SU-DHL-6 (cell line): ENCODE measurements at regions not wholly inside any gene's neighbourhood (a gene's known extent, or its start where the extent isn't known, plus 50 kb on each side); places are given as distances from the start of the nearest gene placed in this dataset.

ENCODE experiments used
- EZH2phosphoT487 ChIP-seq: fragments of 200-600 bp; sonication (generic), shearing (Covaris generic); conservative IDR thresholded peaks from 2 replicates; pipeline ENCODE4 v1.6.1; 2018; ENCODE audit warnings: mild to moderate bottlenecking, antibody characterized with exemption, low read length, moderate library complexity, mixed read lengths
- TF ChIP-seq, protein P1 (sequence below): fragments of 200-600 bp; sonication (generic); IDR thresholded peaks from one replicate; pipeline ENCODE4 v1.5.1; 2017; ENCODE audit warnings: antibody characterized with exemption, mild to moderate bottlenecking, low read length, moderate library complexity; ENCODE audit not compliant: insufficient read depth, poor library complexity, severe bottlenecking

- no peak for TF ChIP-seq EZH2phosphoT487
- TF ChIP-seq, protein P1, sequence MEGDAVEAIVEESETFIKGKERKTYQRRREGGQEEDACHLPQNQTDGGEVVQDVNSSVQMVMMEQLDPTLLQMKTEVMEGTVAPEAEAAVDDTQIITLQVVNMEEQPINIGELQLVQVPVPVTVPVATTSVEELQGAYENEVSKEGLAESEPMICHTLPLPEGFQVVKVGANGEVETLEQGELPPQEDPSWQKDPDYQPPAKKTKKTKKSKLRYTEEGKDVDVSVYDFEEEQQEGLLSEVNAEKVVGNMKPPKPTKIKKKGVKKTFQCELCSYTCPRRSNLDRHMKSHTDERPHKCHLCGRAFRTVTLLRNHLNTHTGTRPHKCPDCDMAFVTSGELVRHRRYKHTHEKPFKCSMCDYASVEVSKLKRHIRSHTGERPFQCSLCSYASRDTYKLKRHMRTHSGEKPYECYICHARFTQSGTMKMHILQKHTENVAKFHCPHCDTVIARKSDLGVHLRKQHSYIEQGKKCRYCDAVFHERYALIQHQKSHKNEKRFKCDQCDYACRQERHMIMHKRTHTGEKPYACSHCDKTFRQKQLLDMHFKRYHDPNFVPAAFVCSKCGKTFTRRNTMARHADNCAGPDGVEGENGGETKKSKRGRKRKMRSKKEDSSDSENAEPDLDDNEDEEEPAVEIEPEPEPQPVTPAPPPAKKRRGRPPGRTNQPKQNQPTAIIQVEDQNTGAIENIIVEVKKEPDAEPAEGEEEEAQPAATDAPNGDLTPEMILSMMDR: no peak
Observed at GRCh38 chr9:134260801-134261200, 65.5 kb upstream of the RXRA start.
